ENCODE measurements at regions not wholly inside any gene's neighbourhood (a gene's known extent, or its start where the extent isn't known, plus 50 kb on each side); places are given as distances from the start of the nearest gene placed in this dataset.
"Not testable (repeated sequence)": the region's sequence is repeated elsewhere in the genome, so short reads cannot be mapped to it uniquely, and the experiment has no call there.

GRCh38 chrX:63186137-63186536, 165.0 kb downstream of the SPIN4 start:
- no peak for DNase-seq (ENCODE audit: low spot score)
- TF ChIP-seq CTCF (IDR thresholded peaks at IDR 0.05; ENCODE audit: extremely low read depth, missing control alignments) = no peak

GRCh38 chrX:63179852-63180251, 171.3 kb downstream of the SPIN4 start:
- DNase-seq (ENCODE audit: low spot score) = not testable (repeated sequence)

- DNase-seq (ENCODE audit: low spot score) = not testable (repeated sequence)
Measured at GRCh38 chrX:63176578-63176977, 174.6 kb downstream of the SPIN4 start.

GRCh38 chrX:63173841-63174718, 177.1 kb downstream of the SPIN4 start:
- DNase-seq (ENCODE audit: low spot score) = not testable (repeated sequence)

GRCh38 chrX:63169416-63169815, 181.7 kb downstream of the SPIN4 start:
- not testable (repeated sequence) for DNase-seq (ENCODE audit: low spot score)

GRCh38 chrX:63168949-63169348, 182.2 kb downstream of the SPIN4 start:
- not testable (repeated sequence) for DNase-seq (ENCODE audit: low spot score)

- not testable (repeated sequence) for DNase-seq (ENCODE audit: low spot score)
Measured at GRCh38 chrX:63167002-63167401, 184.1 kb downstream of the SPIN4 start.

- not testable (repeated sequence) for DNase-seq (ENCODE audit: low spot score)
Measured at GRCh38 chrX:63160994-63161393, 190.1 kb downstream of the SPIN4 start.

GRCh38 chrX:63160340-63160739, 190.8 kb downstream of the SPIN4 start:
- not testable (repeated sequence) for DNase-seq (ENCODE audit: low spot score)

- DNase-seq (ENCODE audit: low spot score) = not testable (repeated sequence)
Measured at GRCh38 chrX:63145526-63145925, 205.6 kb downstream of the SPIN4 start.

GRCh38 chrX:63142588-63142987, 208.5 kb downstream of the SPIN4 start:
- not testable (repeated sequence) for DNase-seq (ENCODE audit: low spot score)

GRCh38 chrX:63135859-63136258, 215.3 kb downstream of the SPIN4 start:
- DNase-seq (ENCODE audit: low spot score) = not testable (repeated sequence)

GRCh38 chrX:63128509-63128908, 222.6 kb downstream of the SPIN4 start:
- TF ChIP-seq CTCF (IDR thresholded peaks at IDR 0.05; ENCODE audit: extremely low read depth, missing control alignments) = no peak
- no peak for DNase-seq (ENCODE audit: low spot score)

GRCh38 chrX:63115196-63115595, 235.9 kb downstream of the SPIN4 start:
- DNase-seq (ENCODE audit: low spot score) = no peak
- no peak for TF ChIP-seq CTCF (IDR thresholded peaks at IDR 0.05; ENCODE audit: extremely low read depth, missing control alignments)
